HEK293T (cell line): ENCODE measurements at regions not wholly inside any gene's neighbourhood (a gene's known extent, or its start where the extent isn't known, plus 50 kb on each side); places are given as distances from the start of the nearest gene placed in this dataset.

ENCODE experiments used
- CTCF ChIA-PET: fragments of 350-600 bp; formaldehyde crosslinking; extraction: SDS; loops from one replicate; lab custom pipeline; 2021; ENCODE audit warnings: antibody characterized with exemption, inconsistent platforms; lab: Yijun Ruan, JAX
- POLR2A ChIA-PET: fragments of 350-600 bp; formaldehyde crosslinking; extraction: SDS; loops from one replicate; lab custom pipeline; 2020; ENCODE audit warnings: antibody characterized with exemption, inconsistent platforms; lab: Yijun Ruan, JAX
- DNase-seq: peaks from one replicate; pipeline ENCODE4 v3.0.0; 2012; ENCODE audit warnings: mixed read lengths; ENCODE audit errors: extremely low spot score
- ARNT ChIP-seq: fragments of 450-650 bp; IDR thresholded peaks from 2 replicates; pipeline ENCODE4 v1.6.1; 2017; ENCODE audit warnings: mild to moderate bottlenecking
- BHLHE40 ChIP-seq: fragments of 450-650 bp; IDR thresholded peaks from 2 replicates; pipeline ENCODE4 v1.6.1; 2016; ENCODE audit warnings: mild to moderate bottlenecking, moderate library complexity, borderline replicate concordance
- CTBP1 ChIP-seq: fragments of 450-650 bp; IDR thresholded peaks from 2 replicates; pipeline ENCODE4 v1.6.1; 2016; ENCODE audit warnings: borderline replicate concordance
- ELF4 ChIP-seq: fragments of 450-650 bp; IDR thresholded peaks from 2 replicates; pipeline ENCODE4 v1.6.1; 2017; ENCODE audit warnings: antibody characterized with exemption
- FOXA1 ChIP-seq: fragments of 450-650 bp; IDR thresholded peaks from 2 replicates; pipeline ENCODE4 v1.6.1; 2016; ENCODE audit warnings: mild to moderate bottlenecking
- FOXK2 ChIP-seq: fragments of 450-650 bp; IDR thresholded peaks from 2 replicates; pipeline ENCODE4 v1.6.1; 2016; ENCODE audit warnings: mild to moderate bottlenecking
- FOXM1 ChIP-seq: fragments of 450-650 bp; IDR thresholded peaks from 2 replicates; pipeline ENCODE4 v1.6.1; 2017; ENCODE audit warnings: mild to moderate bottlenecking, borderline replicate concordance
- HDGF ChIP-seq: fragments of 450-650 bp; IDR thresholded peaks from 2 replicates; pipeline ENCODE4 v1.6.1; 2017; ENCODE audit warnings: antibody characterized with exemption, borderline replicate concordance
- L3MBTL2 ChIP-seq: fragments of 450-650 bp; conservative IDR thresholded peaks from 2 replicates; pipeline ENCODE4 v1.6.1; 2016; ENCODE audit warnings: mild to moderate bottlenecking
- LEF1 ChIP-seq: fragments of 450-650 bp; IDR thresholded peaks from 2 replicates; pipeline ENCODE4 v1.6.1; 2017; ENCODE audit warnings: mild to moderate bottlenecking, borderline replicate concordance
- NFRKB ChIP-seq: fragments of 450-650 bp; IDR thresholded peaks from 2 replicates; pipeline ENCODE4 v1.6.1; 2016; ENCODE audit warnings: mild to moderate bottlenecking, moderate library complexity
- PKNOX1 ChIP-seq: fragments of 450-650 bp; IDR thresholded peaks from 2 replicates; pipeline ENCODE4 v1.6.1; 2016
- SP1 ChIP-seq: fragments of 450-650 bp; IDR thresholded peaks from 2 replicates; pipeline ENCODE4 v1.6.1; 2017
- SUZ12 ChIP-seq: fragments of 450-650 bp; IDR thresholded peaks from 2 replicates; pipeline ENCODE4 v1.6.1; 2016; ENCODE audit warnings: mild to moderate bottlenecking
- TARDBP ChIP-seq: fragments of 450-650 bp; IDR thresholded peaks from 2 replicates; pipeline ENCODE4 v1.6.1; 2016
- ZNF384 ChIP-seq: fragments of 450-650 bp; IDR thresholded peaks from 2 replicates; pipeline ENCODE4 v1.6.1; 2016

GRCh38 chr2:126787289-126787688 lies 111.4 kb upstream of the TEX51 start:
- POLR2A ChIA-PET: no interaction called here
- no peak for DNase-seq
- CTCF ChIA-PET: no interaction called here
- no peak for TF ChIP-seq HDGF
- TF ChIP-seq FOXA1: no peak
- TF ChIP-seq CTBP1: no peak
- TF ChIP-seq ARNT: no peak
- no peak for TF ChIP-seq ELF4
- TF ChIP-seq NFRKB: no peak
- no peak for TF ChIP-seq FOXM1
- TF ChIP-seq L3MBTL2: no peak
- no peak for TF ChIP-seq SUZ12
- TF ChIP-seq TARDBP: no peak
- no peak for TF ChIP-seq PKNOX1
- no peak for TF ChIP-seq ZNF384
- TF ChIP-seq FOXK2: no peak
- no peak for TF ChIP-seq SP1
- TF ChIP-seq BHLHE40: no peak
- TF ChIP-seq LEF1: no peak

GRCh38 chr2:126788113-126788512 lies 110.6 kb upstream of the TEX51 start:
- POLR2A ChIA-PET: no interaction called here
- CTCF ChIA-PET: no interaction called here
- DNase-seq: no peak
- TF ChIP-seq L3MBTL2 (no peak), FOXA1 (no peak), ELF4 (no peak), HDGF (no peak), TARDBP (no peak), CTBP1 (no peak), ARNT (no peak), ZNF384 (no peak), SUZ12 (no peak), LEF1 (no peak), NFRKB (no peak), SP1 (no peak), BHLHE40 (no peak), FOXK2 (no peak)

GRCh38 chr2:126788652-126789051 lies 110.0 kb upstream of the TEX51 start:
- POLR2A ChIA-PET: no interaction called here
- TF ChIP-seq ZNF384 (no peak), NFRKB (no peak), CTBP1 (no peak), FOXA1 (no peak), ELF4 (no peak), PKNOX1 (no peak), SP1 (no peak), FOXM1 (no peak), BHLHE40 (no peak), LEF1 (no peak), ARNT (no peak), FOXK2 (no peak), SUZ12 (no peak), HDGF (no peak), TARDBP (no peak), L3MBTL2 (no peak)
- no peak for DNase-seq
- CTCF ChIA-PET: no interaction called here

- TF ChIP-seq FOXM1 (no peak), LEF1 (no peak), NFRKB (no peak), L3MBTL2 (no peak), FOXA1 (no peak), FOXK2 (no peak), ZNF384 (no peak), SUZ12 (no peak)
- no peak for DNase-seq
- ChIA-PET POLR2A (no interaction called here), CTCF (no interaction called here)
These were observed 107.5 kb upstream of the TEX51 start for GRCh38 chr2:126790987-126791780.

- CTCF ChIA-PET: no interaction called here
- TF ChIP-seq ARNT (no peak), FOXA1 (no peak), CTBP1 (no peak), FOXM1 (no peak), LEF1 (no peak), SUZ12 (no peak), ELF4 (no peak), L3MBTL2 (no peak), ZNF384 (no peak), TARDBP (no peak), NFRKB (no peak), PKNOX1 (no peak), SP1 (no peak), FOXK2 (no peak), BHLHE40 (no peak), HDGF (no peak)
- DNase-seq: no peak
- POLR2A ChIA-PET: no interaction called here
These were observed 106.5 kb upstream of the TEX51 start for GRCh38 chr2:126792186-126792585.
